A549 (cell line): ENCODE measurements at regions not wholly inside any gene's neighbourhood (a gene's known extent, or its start where the extent isn't known, plus 50 kb on each side); places are given as distances from the start of the nearest gene placed in this dataset.

Experiments used
- JUNB ChIP-seq: fragments of >200 bp; sonication (Bioruptor Twin); formaldehyde crosslinking; IDR thresholded peaks from 2 replicates; pipeline ENCODE4 v1.6.1; 2016
- POLR2A ChIP-seq: IDR thresholded peaks from 2 replicates; pipeline ENCODE4 v1.6.1; 2012; ENCODE audit warnings: mild to moderate bottlenecking, low read length
- TF ChIP-seq, protein P1 (sequence below): fragments of >200 bp; sonication (Bioruptor Twin); formaldehyde crosslinking; IDR thresholded peaks from 3 replicates; pipeline ENCODE4 v1.5.1; 2016

DNA sequence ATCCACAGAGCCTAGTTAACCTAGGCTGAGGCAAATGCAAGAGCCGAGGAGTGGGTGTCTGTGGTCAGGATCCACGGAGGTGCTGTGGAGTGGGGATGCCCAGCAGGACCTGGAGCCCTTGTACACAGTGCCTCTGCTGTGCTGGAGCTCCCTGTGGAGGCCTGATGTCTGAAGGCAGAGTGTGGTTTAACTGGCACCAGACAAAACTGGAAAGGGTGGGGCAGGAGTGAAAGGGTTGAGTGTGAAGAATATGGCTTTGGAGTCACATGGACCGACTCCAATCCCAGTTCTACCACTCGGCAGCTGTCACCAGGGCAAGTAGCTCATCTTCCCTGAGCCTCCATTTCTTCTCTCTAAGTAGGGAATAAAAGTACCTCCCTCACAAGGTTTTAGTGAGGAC lies 60.3 kb upstream of the GPR12 start:
- TF ChIP-seq POLR2A (no peak), JUNB (no peak)
- TF ChIP-seq, protein P1, sequence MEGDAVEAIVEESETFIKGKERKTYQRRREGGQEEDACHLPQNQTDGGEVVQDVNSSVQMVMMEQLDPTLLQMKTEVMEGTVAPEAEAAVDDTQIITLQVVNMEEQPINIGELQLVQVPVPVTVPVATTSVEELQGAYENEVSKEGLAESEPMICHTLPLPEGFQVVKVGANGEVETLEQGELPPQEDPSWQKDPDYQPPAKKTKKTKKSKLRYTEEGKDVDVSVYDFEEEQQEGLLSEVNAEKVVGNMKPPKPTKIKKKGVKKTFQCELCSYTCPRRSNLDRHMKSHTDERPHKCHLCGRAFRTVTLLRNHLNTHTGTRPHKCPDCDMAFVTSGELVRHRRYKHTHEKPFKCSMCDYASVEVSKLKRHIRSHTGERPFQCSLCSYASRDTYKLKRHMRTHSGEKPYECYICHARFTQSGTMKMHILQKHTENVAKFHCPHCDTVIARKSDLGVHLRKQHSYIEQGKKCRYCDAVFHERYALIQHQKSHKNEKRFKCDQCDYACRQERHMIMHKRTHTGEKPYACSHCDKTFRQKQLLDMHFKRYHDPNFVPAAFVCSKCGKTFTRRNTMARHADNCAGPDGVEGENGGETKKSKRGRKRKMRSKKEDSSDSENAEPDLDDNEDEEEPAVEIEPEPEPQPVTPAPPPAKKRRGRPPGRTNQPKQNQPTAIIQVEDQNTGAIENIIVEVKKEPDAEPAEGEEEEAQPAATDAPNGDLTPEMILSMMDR: no peak
